ENCODE measurements at regions not wholly inside any gene's neighbourhood (a gene's known extent, or its start where the extent isn't known, plus 50 kb on each side); places are given as distances from the start of the nearest gene placed in this dataset.
A peak's percentile ranks its signal among the peaks of the same experiment; 100 is the strongest.

- no TSS peak for BruUV-seq (replicated peaks)
- no peak for TF ChIP-seq CTCF (IDR thresholded peaks at IDR 0.05; ENCODE audit: unreplicated experiment)
- Mint-ChIP-seq H3K27me3 (ENCODE audit: insufficient read depth, unreplicated experiment) (no peaks in the 10 kb centered on the region), H3K27ac (ENCODE audit: low read depth, unreplicated experiment) (no peak overlapping the region), H3K36me3 (ENCODE audit: insufficient read depth, unreplicated experiment) (no peaks in the 10 kb centered on the region), H3K4me1 (ENCODE audit: insufficient read depth, unreplicated experiment) (no peaks in the 10 kb centered on the region), H3K9me3 (ENCODE audit: unreplicated experiment) (no peaks in the 10 kb centered on the region), H3K4me3 (ENCODE audit: unreplicated experiment) (no peak overlapping the region)
- ChIA-PET CTCF (interaction anchor here (1.0 to 2.5 kb wide), 10 partner anchors 10 to 416 kb away, joined by 3 to 11 read pairs (median 5); no protein-coding TSS in a partner anchor), POLR2A (interaction anchor here (1.0 to 1.3 kb wide), 3 partner anchors 16 to 301 kb away, joined by 3 to 5 read pairs (median 4); no protein-coding TSS in a partner anchor)
- intact Hi-C loops (cut with micrococcal nuclease), result loop anchor here (1.0 to 5.0 kb wide), 5 partner anchors 112 to 806 kb away; no protein-coding TSS in a partner anchor
- DNase-seq (ENCODE audit: unreplicated experiment), result no peak
These were observed 179.1 kb upstream of the GPRIN3 start for GRCh38 chr4:89486673-89487072.

- no peaks in the 10 kb centered on the region for H3K9me3 Mint-ChIP-seq (ENCODE audit: unreplicated experiment)
- H3K27me3 Mint-ChIP-seq (ENCODE audit: insufficient read depth, unreplicated experiment), result no peaks in the 10 kb centered on the region
- intact Hi-C loops (cut with micrococcal nuclease), result loop anchor here (1.0 to 5.0 kb wide), 5 partner anchors 113 to 806 kb away; no protein-coding TSS in a partner anchor
- peak; percentile 51 for TF ChIP-seq CTCF (IDR thresholded peaks at IDR 0.05; ENCODE audit: unreplicated experiment)
- no peak overlapping the region for H3K27ac Mint-ChIP-seq (ENCODE audit: low read depth, unreplicated experiment)
- DNase-seq (ENCODE audit: unreplicated experiment), result peak; percentile 48
- ChIA-PET CTCF (interaction anchor here (0.6 to 2.5 kb wide), 16 partner anchors 11 to 424 kb away, joined by 3 to 11 read pairs (median 4); no protein-coding TSS in a partner anchor), POLR2A (interaction anchor here (0.6 to 1.0 kb wide), 4 partner anchors 15 to 415 kb away, joined by 3 to 5 read pairs (median 4); no protein-coding TSS in a partner anchor)
- H3K4me3 Mint-ChIP-seq (ENCODE audit: unreplicated experiment), result no peak overlapping the region
- no TSS peak for BruUV-seq (replicated peaks)
- no peaks in the 10 kb centered on the region for H3K4me1 Mint-ChIP-seq (ENCODE audit: insufficient read depth, unreplicated experiment)
- H3K36me3 Mint-ChIP-seq (ENCODE audit: insufficient read depth, unreplicated experiment), result no peaks in the 10 kb centered on the region
These were observed 178.4 kb upstream of the GPRIN3 start for GRCh38 chr4:89486042-89486441.

- no TSS peak for BruUV-seq (replicated peaks)
- Mint-ChIP-seq H3K36me3 (ENCODE audit: insufficient read depth, unreplicated experiment) (no peaks in the 10 kb centered on the region), H3K27me3 (ENCODE audit: insufficient read depth, unreplicated experiment) (no peaks in the 10 kb centered on the region), H3K4me3 (ENCODE audit: unreplicated experiment) (no peak overlapping the region), H3K27ac (ENCODE audit: low read depth, unreplicated experiment) (no peak overlapping the region), H3K9me3 (ENCODE audit: unreplicated experiment) (peaks cover 8% of the 10 kb centered on the region), H3K4me1 (ENCODE audit: insufficient read depth, unreplicated experiment) (no peaks in the 10 kb centered on the region)
- intact Hi-C loops (cut with micrococcal nuclease), result no loop called here
- no peak for TF ChIP-seq CTCF (IDR thresholded peaks at IDR 0.05; ENCODE audit: unreplicated experiment)
- ChIA-PET CTCF (interaction anchor here (0.6 kb wide), 1 partner anchor 105 kb away, joined by 3 read pairs; no protein-coding TSS in a partner anchor), POLR2A (no interaction called here)
- DNase-seq (ENCODE audit: unreplicated experiment), result no peak
These were observed 176.2 kb upstream of the GPRIN3 start for GRCh38 chr4:89483833-89484232.

GRCh38 chr4:89482926-89483595 lies 175.5 kb upstream of the GPRIN3 start:
- H3K27ac Mint-ChIP-seq (ENCODE audit: low read depth, unreplicated experiment), result peak overlapping the region; percentile 35
- intact Hi-C loops (cut with micrococcal nuclease), result loop anchor here (1.0 kb wide), 1 partner anchor 256 kb away; no protein-coding TSS in a partner anchor
- TF ChIP-seq CTCF (IDR thresholded peaks at IDR 0.05; ENCODE audit: unreplicated experiment), result no peak
- CTCF ChIA-PET, result interaction anchor here (0.5 to 1.4 kb wide), 14 partner anchors 9 to 525 kb away, joined by 3 to 4 read pairs (median 3); no protein-coding TSS in a partner anchor
- no peaks in the 10 kb centered on the region for H3K27me3 Mint-ChIP-seq (ENCODE audit: insufficient read depth, unreplicated experiment)
- DNase-seq (ENCODE audit: unreplicated experiment), result peak; percentile 13
- no peaks in the 10 kb centered on the region for H3K4me1 Mint-ChIP-seq (ENCODE audit: insufficient read depth, unreplicated experiment)
- H3K9me3 Mint-ChIP-seq (ENCODE audit: unreplicated experiment), result peaks cover 8% of the 10 kb centered on the region
- POLR2A ChIA-PET, result interaction anchor here (1.2 to 1.8 kb wide), 3 partner anchors 11 to 197 kb away, joined by 3 to 4 read pairs (median 3); no protein-coding TSS in a partner anchor
- H3K36me3 Mint-ChIP-seq (ENCODE audit: insufficient read depth, unreplicated experiment), result no peaks in the 10 kb centered on the region
- no peak overlapping the region for H3K4me3 Mint-ChIP-seq (ENCODE audit: unreplicated experiment)
- no TSS peak for BruUV-seq (replicated peaks)

Data from MCF 10A (cell line).